GDM1 (cell line): ENCODE measurements at regions not wholly inside any gene's neighbourhood (a gene's known extent, or its start where the extent isn't known, plus 50 kb on each side); places are given as distances from the start of the nearest gene placed in this dataset.

Experiments
- DNase-seq: peaks from one replicate; lab custom pipeline; 2025; lab: John Stamatoyannopoulos, UW

GRCh38 chr2:19600506-19600905 is 242.1 kb upstream of the OSR1 start:
- no peak for DNase-seq

GRCh38 chr2:19598971-19599370 is 240.5 kb upstream of the OSR1 start:
- no peak for DNase-seq

GRCh38 chr2:19592197-19592596 is 233.8 kb upstream of the OSR1 start:
- DNase-seq = no peak

GRCh38 chr2:19589791-19590190 is 231.4 kb upstream of the OSR1 start:
- no peak for DNase-seq

- DNase-seq = no peak
These were observed 222.4 kb upstream of the OSR1 start for GRCh38 chr2:19580830-19581229.

GRCh38 chr2:19580264-19580663 is 221.8 kb upstream of the OSR1 start:
- no peak for DNase-seq

- DNase-seq = no peak
These were observed 221.0 kb upstream of the OSR1 start for GRCh38 chr2:19579461-19579860.

- DNase-seq = no peak
These were observed 219.3 kb upstream of the OSR1 start for GRCh38 chr2:19577723-19578122.

GRCh38 chr2:19576411-19576810 is 218.0 kb upstream of the OSR1 start:
- no peak for DNase-seq

- no peak for DNase-seq
These were observed 217.2 kb upstream of the OSR1 start for GRCh38 chr2:19575641-19576040.

GRCh38 chr2:19574778-19575260 is 216.4 kb upstream of the OSR1 start:
- DNase-seq = no peak

- DNase-seq = no peak
These were observed 215.4 kb upstream of the OSR1 start for GRCh38 chr2:19573784-19574183.

- DNase-seq = no peak
These were observed 213.3 kb upstream of the OSR1 start for GRCh38 chr2:19571773-19572172.

- DNase-seq = no peak
These were observed 210.9 kb upstream of the OSR1 start for GRCh38 chr2:19569300-19569791.

- DNase-seq = no peak
These were observed 210.4 kb upstream of the OSR1 start for GRCh38 chr2:19568809-19569208.

- no peak for DNase-seq
These were observed 202.4 kb upstream of the OSR1 start for GRCh38 chr2:19560785-19561184.

- no peak for DNase-seq
These were observed 201.3 kb upstream of the OSR1 start for GRCh38 chr2:19559596-19560240.

- DNase-seq = no peak
These were observed 198.2 kb upstream of the OSR1 start for GRCh38 chr2:19556648-19557047.

GRCh38 chr2:19554520-19554919 is 196.1 kb upstream of the OSR1 start:
- DNase-seq = no peak

GRCh38 chr2:19552270-19552669 is 193.8 kb upstream of the OSR1 start:
- no peak for DNase-seq

GRCh38 chr2:19550750-19551149 is 192.3 kb upstream of the OSR1 start:
- DNase-seq = no peak

GRCh38 chr2:19549821-19550220 is 191.4 kb upstream of the OSR1 start:
- no peak for DNase-seq

- no peak for DNase-seq
These were observed 189.7 kb upstream of the OSR1 start for GRCh38 chr2:19548116-19548515.

GRCh38 chr2:19547321-19547720 is 188.9 kb upstream of the OSR1 start:
- DNase-seq = no peak
